HG02588 (cell line): ENCODE measurements at regions not wholly inside any gene's neighbourhood (a gene's known extent, or its start where the extent isn't known, plus 50 kb on each side); places are given as distances from the start of the nearest gene placed in this dataset.

Experiments used
- ATAC-seq: cut with Tn5 transposase; IDR thresholded peaks from one replicate; pipeline ENCODE4 v1.9.1; 2021; ENCODE audit warnings: mild to moderate bottlenecking, moderate library complexity; ENCODE audit not compliant: unreplicated experiment

DNA sequence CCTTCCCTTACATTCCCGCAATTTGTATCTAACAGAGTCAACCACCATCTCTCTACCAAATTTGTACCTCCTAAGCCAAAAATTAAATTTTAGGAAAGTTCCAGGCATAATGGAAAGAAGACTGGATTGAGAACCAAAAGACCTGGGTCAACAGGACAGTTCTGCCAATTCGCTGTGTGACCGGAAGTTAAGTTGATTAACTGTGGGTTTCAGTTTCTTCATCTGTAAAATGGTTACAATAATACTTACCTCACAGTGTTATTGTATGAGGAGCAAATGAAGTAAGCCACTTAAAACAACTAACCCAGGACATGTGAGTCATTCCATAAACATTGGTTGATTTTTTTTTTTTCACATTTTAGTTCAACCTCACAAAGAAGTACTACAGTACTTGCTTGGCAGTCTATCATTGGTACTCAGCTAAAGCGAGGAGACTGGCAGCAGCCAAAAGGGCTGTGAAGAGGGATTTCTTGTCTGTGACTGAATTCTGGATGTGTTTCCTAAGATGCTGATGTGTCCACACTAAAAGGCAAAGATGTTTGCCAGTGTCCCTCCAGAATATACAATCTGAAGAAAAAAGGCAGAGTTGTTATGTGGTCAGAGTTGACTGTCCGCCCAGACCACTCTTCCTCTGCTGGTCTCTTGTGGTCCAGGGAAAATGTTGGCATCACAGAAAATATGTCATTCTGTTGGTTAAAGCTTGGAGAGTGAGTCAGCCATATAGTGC, 198.6 kb downstream of the TLE1 start:
- ATAC-seq: no peak

- no peak for ATAC-seq
Measured at GRCh38 chr9:81489046-81489445, 200.3 kb downstream of the TLE1 start.

GRCh38 chr9:81480828-81481604, 208.3 kb downstream of the TLE1 start:
- no peak for ATAC-seq

DNA sequence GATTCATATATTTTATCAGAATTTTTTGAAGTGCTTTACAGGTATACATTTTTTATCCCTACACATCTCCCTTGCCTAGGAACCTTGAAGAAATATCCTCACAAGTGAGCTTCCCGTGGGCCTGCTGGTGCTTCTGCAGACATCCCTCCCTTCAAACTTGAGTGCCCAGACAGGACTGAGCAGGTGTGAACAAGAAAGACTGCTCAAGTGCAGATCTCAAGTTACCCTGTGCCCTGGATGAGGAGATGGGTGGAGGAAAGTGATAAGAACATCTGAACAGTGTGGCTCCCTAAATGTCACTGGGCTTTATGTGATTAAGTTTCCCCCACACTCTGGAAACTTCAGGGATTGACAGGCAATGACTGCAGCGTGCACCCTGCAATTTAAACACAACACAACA, 209.8 kb downstream of the TLE1 start:
- ATAC-seq: no peak

- ATAC-seq: no peak
Measured at GRCh38 chr9:81477669-81478068, 211.7 kb downstream of the TLE1 start.

DNA sequence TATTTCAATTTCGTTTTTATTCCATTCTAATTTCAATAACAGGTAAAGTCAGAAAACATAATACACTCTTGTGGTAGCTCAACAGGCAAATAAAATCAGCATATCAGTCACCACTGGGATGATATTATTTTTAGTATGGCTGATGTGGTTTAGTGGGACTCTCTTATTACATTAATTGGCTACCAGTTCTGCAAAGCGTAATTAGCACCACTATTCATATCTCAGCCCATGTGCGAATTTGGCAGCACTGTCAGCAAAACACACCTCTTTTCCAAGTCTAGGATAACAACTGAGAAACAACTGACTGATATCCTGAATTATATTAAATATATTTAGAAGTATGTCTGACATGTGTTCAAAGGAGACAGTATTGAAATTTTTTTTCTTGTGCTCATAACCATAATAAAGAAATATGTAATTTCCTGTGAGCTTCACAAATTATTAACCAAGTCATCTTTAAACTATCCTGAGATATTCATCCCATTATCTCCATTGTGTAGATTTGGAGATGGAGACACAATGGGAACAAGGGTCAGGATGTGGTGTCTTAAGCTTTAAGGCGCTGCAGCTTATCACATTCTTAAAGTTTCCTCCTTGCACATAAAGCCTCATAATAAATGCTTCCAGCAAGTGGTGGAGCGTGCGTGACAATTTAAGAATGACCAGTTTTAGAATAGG, 212.4 kb downstream of the TLE1 start:
- no peak for ATAC-seq

GRCh38 chr9:81474792-81475191, 214.6 kb downstream of the TLE1 start:
- ATAC-seq: no peak

- no peak for ATAC-seq
Measured at GRCh38 chr9:81474125-81474524, 215.2 kb downstream of the TLE1 start.

DNA sequence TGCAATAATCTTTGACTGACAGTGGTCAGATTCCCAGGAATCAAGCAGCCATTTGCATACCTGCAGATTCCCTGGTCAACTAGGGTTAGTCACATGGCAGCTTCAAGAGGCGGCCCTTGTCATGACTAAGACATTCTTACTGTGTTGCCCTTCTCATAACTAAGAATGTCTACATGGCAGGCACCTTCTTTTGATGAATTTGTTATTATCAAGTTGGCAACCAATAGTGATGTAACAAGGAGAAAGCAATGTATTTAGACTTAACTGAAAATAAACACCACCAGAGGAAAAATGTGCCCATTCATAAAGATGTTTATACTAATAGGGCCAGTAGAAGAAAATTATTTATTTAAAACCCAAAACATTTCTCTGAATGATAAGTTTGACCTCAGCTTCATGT, 215.6 kb downstream of the TLE1 start:
- no peak for ATAC-seq

- no peak for ATAC-seq
Measured at GRCh38 chr9:81473206-81473605, 216.1 kb downstream of the TLE1 start.

DNA sequence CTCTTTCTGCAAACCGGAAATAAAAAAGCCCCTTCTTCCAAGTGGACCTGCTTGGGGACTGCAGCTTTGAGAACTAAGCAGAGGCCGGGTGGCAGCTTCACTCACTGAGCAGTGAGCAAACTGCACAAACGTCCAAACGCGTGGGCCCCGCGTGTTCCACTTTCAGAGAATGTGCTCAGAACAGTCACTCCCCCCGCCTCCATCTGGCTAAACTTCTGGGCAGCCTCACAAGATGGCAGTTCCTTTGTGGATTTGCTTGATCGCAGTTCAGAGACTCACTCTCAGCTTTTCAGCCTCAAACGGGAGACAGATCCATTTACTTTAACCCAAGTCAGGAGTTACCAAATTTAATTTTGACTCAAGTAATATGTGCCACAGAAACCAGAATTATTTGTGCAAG, 216.6 kb downstream of the TLE1 start:
- no peak for ATAC-seq

GRCh38 chr9:81470864-81471263, 218.5 kb downstream of the TLE1 start:
- no peak for ATAC-seq

DNA sequence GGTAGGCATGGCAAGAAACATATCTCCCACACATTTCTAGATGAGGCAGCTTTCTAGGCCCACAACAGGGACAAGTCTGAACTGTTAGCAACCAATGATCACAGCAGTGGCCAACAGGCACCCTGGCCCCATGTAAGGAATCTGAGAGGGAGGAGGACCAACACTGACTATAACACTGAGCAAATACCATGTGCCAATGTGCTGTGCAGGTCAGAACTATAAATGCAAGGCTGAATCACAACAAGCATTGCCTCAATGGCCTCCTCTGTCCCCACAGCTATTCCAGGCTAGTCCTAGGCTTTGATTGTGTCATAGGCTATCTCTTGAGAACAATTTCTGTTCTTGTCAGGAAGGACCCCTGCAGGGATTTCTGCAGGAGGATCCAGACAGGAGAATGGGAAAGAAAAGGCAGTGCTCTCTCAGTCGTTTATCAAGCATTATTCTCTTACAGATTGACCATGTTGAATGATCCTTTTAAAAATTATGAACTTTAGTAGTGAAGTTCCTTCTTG, 221.2 kb downstream of the TLE1 start:
- ATAC-seq: no peak

DNA sequence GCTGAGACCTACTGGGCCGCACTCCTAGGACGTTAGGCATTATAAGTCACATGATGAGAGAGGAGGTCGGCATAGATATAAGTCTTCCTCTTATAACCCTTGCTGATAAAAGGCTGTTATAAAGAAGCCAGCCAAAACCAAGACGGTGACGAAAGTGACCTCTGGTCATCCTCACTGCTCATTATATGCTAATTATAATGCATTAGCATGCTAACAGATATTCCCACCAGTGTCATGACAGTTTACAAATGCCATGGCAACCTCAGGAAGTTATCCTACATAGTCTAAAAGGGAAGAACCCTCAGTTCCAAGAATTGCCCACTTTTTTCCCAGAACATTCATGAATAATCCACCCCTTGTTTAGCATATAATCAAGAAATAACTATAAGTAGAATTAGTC, 222.4 kb downstream of the TLE1 start:
- no peak for ATAC-seq

DNA sequence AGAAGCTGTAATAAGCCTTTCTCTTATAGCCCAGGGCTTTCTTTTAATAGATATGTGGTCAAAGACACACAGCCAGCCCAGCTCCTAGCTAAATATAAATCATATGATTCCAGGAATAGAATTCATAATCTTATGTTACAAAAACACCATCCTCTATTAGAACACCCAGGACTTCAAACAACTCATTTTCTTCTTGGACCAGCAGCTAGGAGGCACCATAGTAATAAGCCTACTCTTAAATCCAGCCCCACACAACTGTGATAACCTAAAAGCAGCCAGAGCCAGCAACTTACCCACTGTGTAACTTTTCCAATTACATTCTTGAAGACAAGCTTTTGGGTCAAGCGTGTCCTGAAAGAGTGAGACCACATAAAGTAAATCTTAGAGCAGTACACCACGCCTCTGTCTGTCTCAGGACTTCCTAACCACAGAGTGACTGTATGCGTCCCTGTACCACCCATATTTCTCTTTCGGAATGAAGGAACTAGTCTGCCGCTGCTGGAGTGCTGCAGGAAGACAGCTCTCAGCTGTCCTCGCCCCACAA, 223.8 kb downstream of the TLE1 start:
- ATAC-seq: no peak

GRCh38 chr9:81462801-81463200, 226.5 kb downstream of the TLE1 start:
- ATAC-seq: no peak

DNA sequence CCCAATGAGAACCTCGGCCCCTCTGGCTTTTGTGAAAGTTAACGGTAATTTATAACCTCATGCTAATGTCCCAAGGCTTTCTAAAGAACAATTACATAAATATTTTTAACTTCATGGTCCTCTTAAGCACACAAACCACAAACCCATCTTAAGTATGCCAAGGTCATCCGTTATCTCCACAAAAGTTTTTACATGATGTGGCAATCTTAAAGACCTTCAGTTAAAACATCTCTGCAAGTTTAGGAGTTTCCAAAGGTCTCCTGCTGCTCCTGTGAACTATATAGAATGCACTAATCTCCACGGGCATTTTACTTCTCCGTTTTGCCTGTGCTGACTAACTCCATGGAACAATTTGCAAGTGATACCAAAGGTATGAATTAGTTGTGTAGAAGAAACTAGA, 228.2 kb downstream of the TLE1 start:
- ATAC-seq: no peak

DNA sequence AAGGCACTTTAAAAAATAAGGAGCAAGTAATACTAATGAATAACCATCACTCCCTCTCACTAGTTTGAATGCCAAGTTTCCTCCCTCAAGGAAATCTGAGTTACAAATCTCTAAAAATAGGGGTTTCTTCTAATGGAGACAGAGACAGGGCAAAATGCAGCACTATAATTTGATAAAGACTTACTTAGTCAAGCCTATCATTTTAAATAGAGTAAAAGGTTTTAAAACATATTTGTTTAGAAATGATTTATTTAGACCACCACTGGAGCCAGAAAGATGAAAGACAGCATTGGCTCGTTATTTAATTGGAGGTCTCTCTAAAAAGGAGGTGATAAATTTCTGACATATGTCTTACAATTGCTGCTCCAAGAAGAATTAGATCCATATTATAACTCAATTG, 228.7 kb downstream of the TLE1 start:
- no peak for ATAC-seq

DNA sequence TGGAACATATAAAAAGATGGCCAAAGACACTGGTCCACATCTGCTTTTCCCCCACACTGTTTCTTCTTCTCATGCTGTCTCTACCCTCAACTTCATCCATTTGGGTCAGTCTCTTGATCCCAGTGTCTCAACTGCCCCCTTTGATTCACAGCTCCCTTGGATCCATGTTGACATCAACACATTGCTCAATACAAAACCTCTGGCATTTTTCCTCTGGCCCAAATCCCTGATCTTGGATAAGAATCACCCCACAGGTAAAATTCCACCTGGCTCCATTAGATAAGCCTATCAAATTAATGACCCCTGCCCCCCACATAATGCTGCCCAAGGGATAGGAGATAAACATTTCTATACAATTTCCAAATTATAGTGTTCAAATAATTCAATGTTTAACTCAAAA, 229.8 kb downstream of the TLE1 start:
- no peak for ATAC-seq

GRCh38 chr9:81456431-81457006, 232.8 kb downstream of the TLE1 start:
- no peak for ATAC-seq
